Gastroesophageal sphincter (tissue), 4 donors: ENCODE measurements at regions not wholly inside any gene's neighbourhood (a gene's known extent, or its start where the extent isn't known, plus 50 kb on each side); places are given as distances from the start of the nearest gene placed in this dataset.
"Not testable (repeated sequence)": the region's sequence is repeated elsewhere in the genome, so short reads cannot be mapped to it uniquely, and the experiment has no call there.

Experiments used
- ATAC-seq: fragments of 150-250 bp; one replicate; pipeline ENCODE4 v1.9.1; 2016; ENCODE audit warnings: mild to moderate bottlenecking, moderate library complexity
- H3K27ac ChIP-seq, 4 donors: fragments of 200-600 bp; sonication (generic) in 3 of 4; 1 replicate in 3 of 4; 2 replicates in 1 of 4; pipeline ENCODE4 v1.5.1; 2016 to 2019
- H3K27me3 ChIP-seq: fragments of 200-600 bp; sonication (generic); one replicate; pipeline ENCODE4 v1.5.1; 2019
- H3K36me3 ChIP-seq, 2 donors: fragments of 200-600 bp; sonication (generic); one replicate each; pipeline ENCODE4 v1.5.1; 2019; ENCODE audit warnings: control low read depth in 1 of 2
- H3K4me1 ChIP-seq, 3 donors: fragments of 200-600 bp; sonication (generic); 1 replicate in 2 of 3; 2 replicates in 1 of 3; pipeline ENCODE4 v1.5.1; 2016 to 2019; ENCODE audit warnings: control low read depth in 2 of 3
- H3K4me3 ChIP-seq, 2 donors: fragments of 200-600 bp; sonication (generic); one replicate each; pipeline ENCODE4 v1.5.1; 2019; ENCODE audit warnings: mild to moderate bottlenecking in 1 of 2, moderate library complexity in 1 of 2
- H3K9me3 ChIP-seq, 3 donors: fragments of 200-600 bp; sonication (generic); one replicate each; pipeline ENCODE4 v1.5.1; 2017 to 2019; ENCODE audit warnings: control low read depth in 2 of 3
- CTCF ChIP-seq, 4 experiments: fragments of 200-600 bp in 2 of 4; fragments of 450-650 bp in 2 of 4; sonication (generic) in 1 of 4; IDR thresholded peaks; one replicate each; pipeline ENCODE4 v1.5.1; 2017 to 2019; ENCODE audit warnings: antibody characterized with exemption in 4 of 4, mild to moderate bottlenecking in 2 of 4, moderate library complexity in 2 of 4
- EP300 ChIP-seq: sonication (generic); formaldehyde crosslinking; IDR thresholded peaks from one replicate; pipeline ENCODE4 v1.6.1; 2017; ENCODE audit warnings: antibody characterized with exemption, mild to moderate bottlenecking
- POLR2A ChIP-seq, 2 donors: fragments of 450-650 bp; IDR thresholded peaks; one replicate each; pipeline ENCODE4 v1.6.1; 2017; ENCODE audit warnings: antibody characterized with exemption in 2 of 2, mild to moderate bottlenecking in 2 of 2, moderate library complexity in 1 of 2
- POLR2AphosphoS5 ChIP-seq: sonication (generic); formaldehyde crosslinking; IDR thresholded peaks from one replicate; pipeline ENCODE4 v1.6.1; 2017; ENCODE audit warnings: antibody characterized with exemption
- WGBS, 2 donors: methylation state at CpG; one replicate each; pipeline ENCODE4 v1.1.5; 2018; ENCODE audit warnings: low coverage in 1 of 2; 5-methylcytosine and 5-hydroxymethylcytosine counted together

- WGBS, 2 donors = 57 to 70% methylated on average over 2 to 3 of the region's 7 CpGs
- TF ChIP-seq POLR2A (IDR thresholded peaks at IDR 0.05) (no peak), CTCF (IDR thresholded peaks at IDR 0.05) (no peak), POLR2AphosphoS5 (no peak), EP300 (no peak)
- no peak overlapping the region for H3K27ac ChIP-seq
- H3K27me3 ChIP-seq = no peaks in the 10 kb centered on the region
- no peak overlapping the region for H3K4me3 ChIP-seq
- H3K9me3 ChIP-seq = no peaks in the 10 kb centered on the region
- H3K36me3 ChIP-seq = no peaks in the 10 kb centered on the region
- no peak for ATAC-seq
- no peaks in the 10 kb centered on the region for H3K4me1 ChIP-seq
These were observed 174.4 kb downstream of the TMEM121 start for GRCh38 chr14:105700622-105701288.

GRCh38 chr14:105701456-105702274 is 175.3 kb downstream of the TMEM121 start:
- Histone ChIP-seq H3K9me3 (no peaks in the 10 kb centered on the region), H3K4me1 (no peaks in the 10 kb centered on the region), H3K27ac (no peak overlapping the region), H3K4me3 (no peak overlapping the region), H3K27me3 (peaks cover 5% of the 10 kb centered on the region), H3K36me3 (no peaks in the 10 kb centered on the region)
- no peak for TF ChIP-seq POLR2A (IDR thresholded peaks at IDR 0.05)
- no peak for TF ChIP-seq EP300
- no peak for TF ChIP-seq POLR2AphosphoS5
- no peak for TF ChIP-seq CTCF (IDR thresholded peaks at IDR 0.05)
- 41% methylated on average over 3 of the region's 4 CpGs; no CpG with 5 or more reads in 1 of the 2 donors for WGBS, 2 donors
- ATAC-seq = no peak

GRCh38 chr14:105702275-105702817 is 176.0 kb downstream of the TMEM121 start:
- Histone ChIP-seq H3K4me3 (no peak overlapping the region), H3K9me3 (no peaks in the 10 kb centered on the region), H3K4me1 (no peaks in the 10 kb centered on the region), H3K36me3 (no peaks in the 10 kb centered on the region), H3K27me3 (peaks cover 5% of the 10 kb centered on the region), H3K27ac (no peak overlapping the region)
- ATAC-seq = no peak
- no CpG with 5 or more reads among the region's 2 CpGs for WGBS, 2 donors
- TF ChIP-seq POLR2A (IDR thresholded peaks at IDR 0.05) = no peak

- not testable (repeated sequence) for H3K27me3 ChIP-seq, ATAC-seq, H3K9me3 ChIP-seq, H3K4me1 ChIP-seq, H3K36me3 ChIP-seq, H3K27ac ChIP-seq, H3K4me3 ChIP-seq
- WGBS, 2 donors = 0 to 52% methylated on average over 1 to 6 of the region's 8 CpGs
These were observed 176.8 kb downstream of the TMEM121 start for GRCh38 chr14:105703044-105703665.

GRCh38 chr14:105704091-105704490 is 177.7 kb downstream of the TMEM121 start:
- WGBS, 2 donors = no CpG with 5 or more reads among the region's 10 CpGs
- not testable (repeated sequence) for H3K27me3 ChIP-seq, H3K4me1 ChIP-seq, H3K27ac ChIP-seq, H3K9me3 ChIP-seq, H3K36me3 ChIP-seq, ATAC-seq, H3K4me3 ChIP-seq

GRCh38 chr14:105704492-105704891 is 178.1 kb downstream of the TMEM121 start:
- H3K9me3 ChIP-seq, H3K27me3 ChIP-seq, ATAC-seq, H3K4me3 ChIP-seq, H3K36me3 ChIP-seq, H3K27ac ChIP-seq, H3K4me1 ChIP-seq: not testable (repeated sequence)
- no CpG with 5 or more reads among the region's 10 CpGs for WGBS, 2 donors

GRCh38 chr14:105705512-105705861 is 179.1 kb downstream of the TMEM121 start:
- H3K4me3 ChIP-seq, ATAC-seq, H3K27ac ChIP-seq, H3K36me3 ChIP-seq, H3K9me3 ChIP-seq, H3K4me1 ChIP-seq, H3K27me3 ChIP-seq: not testable (repeated sequence)
- WGBS, 2 donors = 74 to 84% methylated on average over 4 of the region's 4 CpGs

GRCh38 chr14:105705862-105706700 is 179.7 kb downstream of the TMEM121 start:
- H3K27ac ChIP-seq, ATAC-seq, H3K9me3 ChIP-seq, H3K4me3 ChIP-seq, H3K4me1 ChIP-seq, H3K27me3 ChIP-seq, H3K36me3 ChIP-seq: not testable (repeated sequence)
- WGBS, 2 donors = 100% methylated on average over 1 of the region's 12 CpGs; no CpG with 5 or more reads in 1 of the 2 donors

- not testable (repeated sequence) for H3K9me3 ChIP-seq, ATAC-seq, H3K36me3 ChIP-seq, H3K27me3 ChIP-seq, H3K4me1 ChIP-seq, H3K4me3 ChIP-seq, H3K27ac ChIP-seq
- no CpG with 5 or more reads among the region's 8 CpGs for WGBS, 2 donors
These were observed 180.3 kb downstream of the TMEM121 start for GRCh38 chr14:105706701-105707019.

GRCh38 chr14:105707099-105707498 is 180.7 kb downstream of the TMEM121 start:
- 100% methylated on average over 4 of the region's 23 CpGs; no CpG with 5 or more reads in 1 of the 2 donors for WGBS, 2 donors
- H3K4me1 ChIP-seq, H3K9me3 ChIP-seq, H3K36me3 ChIP-seq, H3K27ac ChIP-seq, H3K27me3 ChIP-seq, ATAC-seq, H3K4me3 ChIP-seq: not testable (repeated sequence)
